8988T (cell line): ENCODE measurements at regions not wholly inside any gene's neighbourhood (a gene's known extent, or its start where the extent isn't known, plus 50 kb on each side); places are given as distances from the start of the nearest gene placed in this dataset.
"Not testable (repeated sequence)": the region's sequence is repeated elsewhere in the genome, so short reads cannot be mapped to it uniquely, and the experiment has no call there.

ENCODE experiments used
- DNase-seq: peaks from one replicate; pipeline ENCODE4 v3.0.0; 2011

- DNase-seq, result no peak
Measured at GRCh38 chr4:163991298-163991865, 496.9 kb downstream of the TMA16 start.

- no peak for DNase-seq
Measured at GRCh38 chr4:164009435-164009834, 514.9 kb downstream of the TMA16 start.

GRCh38 chr4:164011791-164012190 is 517.3 kb downstream of the TMA16 start:
- DNase-seq, result no peak

GRCh38 chr4:164012396-164013027 is 518.0 kb downstream of the TMA16 start:
- no peak for DNase-seq

GRCh38 chr4:164021947-164022346 is 527.5 kb downstream of the TMA16 start:
- no peak for DNase-seq

GRCh38 chr4:164023214-164023613 is 528.7 kb downstream of the TMA16 start:
- DNase-seq, result no peak

- no peak for DNase-seq
Measured at GRCh38 chr4:164027805-164028204, 533.3 kb downstream of the TMA16 start.

GRCh38 chr4:164039482-164039881 is 545.0 kb downstream of the TMA16 start:
- DNase-seq, result no peak

GRCh38 chr4:164056426-164057142 is 562.1 kb downstream of the TMA16 start:
- DNase-seq, result no peak

- DNase-seq, result no peak
Measured at GRCh38 chr4:164058776-164059445, 564.4 kb downstream of the TMA16 start.

GRCh38 chr4:164060456-164060855 is 566.0 kb downstream of the TMA16 start:
- no peak for DNase-seq

- no peak for DNase-seq
Measured at GRCh38 chr4:164068392-164068791, 573.9 kb downstream of the TMA16 start.

- no peak for DNase-seq
Measured at GRCh38 chr4:164070625-164071024, 576.1 kb downstream of the TMA16 start.

GRCh38 chr4:164081371-164081770 is 586.9 kb downstream of the TMA16 start:
- DNase-seq, result no peak

GRCh38 chr4:164081801-164082200 is 587.3 kb downstream of the TMA16 start:
- DNase-seq, result no peak

GRCh38 chr4:164087733-164088132 is 593.2 kb downstream of the TMA16 start:
- no peak for DNase-seq

- no peak for DNase-seq
Measured at GRCh38 chr4:164095313-164096110, 601.0 kb downstream of the TMA16 start.

GRCh38 chr4:164096766-164097518 is 602.5 kb downstream of the TMA16 start:
- no peak for DNase-seq

GRCh38 chr4:164100741-164101365 is 606.4 kb downstream of the TMA16 start:
- not testable (repeated sequence) for DNase-seq

GRCh38 chr4:164108971-164109370 is 614.5 kb downstream of the TMA16 start:
- DNase-seq, result no peak

- DNase-seq, result no peak
Measured at GRCh38 chr4:164109503-164109902, 615.0 kb downstream of the TMA16 start.

GRCh38 chr4:164115236-164115635 is 620.7 kb downstream of the TMA16 start:
- no peak for DNase-seq
